Esophagus mucosa (tissue), 1 donor: ENCODE measurements at regions not wholly inside any gene's neighbourhood (a gene's known extent, or its start where the extent isn't known, plus 50 kb on each side); places are given as distances from the start of the nearest gene placed in this dataset.
"Not testable (repeated sequence)": the region's sequence is repeated elsewhere in the genome, so short reads cannot be mapped to it uniquely, and the experiment has no call there.

ENCODE experiments used
- ATAC-seq: fragments of 200-7000 bp; cut with Tn5 transposase; one replicate; pipeline ENCODE4 v1.9.1; 2020
- donor health status: DM: yes; HTN: yes; CAD: no.

DNA sequence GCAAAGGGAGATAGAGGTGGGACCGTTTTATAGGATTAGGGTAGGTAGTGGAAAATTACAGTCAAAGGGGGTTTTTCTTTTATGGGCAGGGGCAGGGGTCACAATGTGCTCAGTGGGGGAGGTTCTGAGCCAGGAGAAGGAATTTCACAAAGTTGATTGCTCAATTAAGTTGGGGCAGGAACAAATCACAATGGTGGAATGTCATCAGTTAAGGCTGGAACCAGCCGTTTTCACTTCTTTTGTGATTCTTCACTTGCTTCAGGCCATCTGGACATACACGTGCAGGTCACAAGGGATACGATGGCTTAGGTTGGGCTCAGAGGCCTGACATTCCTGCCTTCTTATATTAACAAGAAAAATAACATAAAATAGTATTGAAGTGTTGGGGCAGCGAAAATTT, 453.8 kb downstream of the VGLL3 start:
- ATAC-seq: no peak

DNA sequence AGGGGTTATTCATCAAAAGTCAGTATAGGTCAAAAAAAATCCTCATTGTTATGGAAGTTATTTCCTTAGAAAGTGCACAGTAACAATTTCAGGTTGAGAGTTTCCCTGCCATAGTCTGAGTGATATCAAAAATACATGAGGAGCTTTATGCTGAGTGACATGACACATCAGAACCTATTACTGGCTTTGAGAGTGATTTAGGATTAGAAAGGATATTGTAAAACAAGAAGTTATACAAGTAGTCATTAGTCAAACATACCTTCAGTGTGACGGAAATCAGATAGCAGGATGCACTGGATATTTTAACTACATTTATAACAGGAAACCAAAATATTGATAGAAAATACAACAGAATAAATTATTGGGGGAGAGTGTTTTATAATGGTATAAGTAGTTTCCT, 471.1 kb downstream of the VGLL3 start:
- no peak for ATAC-seq

DNA sequence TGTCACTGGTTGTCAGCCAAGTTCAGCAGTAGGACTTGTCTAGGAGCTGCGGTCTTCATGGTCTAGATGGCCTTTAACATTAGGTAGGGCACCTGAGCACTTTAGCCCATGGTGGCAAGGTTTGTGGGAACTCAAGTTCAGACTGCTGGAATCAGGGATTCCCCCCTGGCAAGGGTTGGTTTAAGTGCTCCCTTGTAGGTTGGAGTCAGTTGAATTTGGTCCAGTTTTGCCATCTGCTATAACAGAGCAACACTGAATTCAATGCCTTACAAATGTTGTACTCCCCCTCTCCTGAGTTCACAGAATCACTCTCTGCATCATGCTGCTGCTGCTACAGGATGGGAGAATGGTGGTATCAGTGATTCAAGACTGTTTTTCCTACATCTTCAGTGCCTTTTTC, 509.3 kb downstream of the VGLL3 start:
- ATAC-seq: no peak

DNA sequence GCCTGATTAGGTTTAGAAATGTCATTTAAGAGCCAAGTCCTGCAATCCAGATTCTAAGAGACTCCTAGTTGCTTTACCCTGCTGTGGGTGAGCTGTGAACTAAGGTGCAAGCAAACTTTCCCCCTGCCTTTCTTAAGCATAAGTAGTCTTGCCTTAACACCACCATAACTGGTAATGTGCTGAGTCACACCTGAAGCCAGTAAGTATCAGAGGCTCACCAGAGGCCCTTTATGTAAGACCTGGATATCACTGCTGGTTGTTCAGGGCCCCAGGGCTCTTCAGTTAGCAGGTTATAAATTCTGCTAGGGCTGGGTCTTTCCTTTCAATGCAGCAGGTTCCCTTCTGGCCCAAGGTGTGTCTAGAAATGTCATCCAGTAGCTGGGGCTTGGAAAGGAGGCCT, 509.9 kb downstream of the VGLL3 start:
- no peak for ATAC-seq

DNA sequence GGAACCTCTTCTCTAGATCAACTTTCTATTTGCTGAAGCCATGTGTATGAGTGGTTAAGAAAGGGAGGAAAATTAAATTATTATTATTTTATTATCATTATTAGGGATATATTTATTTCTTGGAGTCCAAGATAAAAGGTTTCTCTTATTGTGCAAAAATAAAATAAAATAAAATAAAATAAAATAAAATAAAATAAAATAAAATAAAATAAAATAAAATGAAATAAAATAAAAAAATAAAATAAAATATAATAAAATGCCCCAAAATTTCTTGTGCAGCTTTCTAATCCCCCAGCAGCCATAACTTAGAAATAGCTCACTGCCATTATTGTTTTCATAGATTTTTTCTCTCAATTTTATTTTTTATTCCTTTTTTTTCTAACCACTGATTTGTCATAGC, 526.8 kb downstream of the VGLL3 start:
- no peak for ATAC-seq

DNA sequence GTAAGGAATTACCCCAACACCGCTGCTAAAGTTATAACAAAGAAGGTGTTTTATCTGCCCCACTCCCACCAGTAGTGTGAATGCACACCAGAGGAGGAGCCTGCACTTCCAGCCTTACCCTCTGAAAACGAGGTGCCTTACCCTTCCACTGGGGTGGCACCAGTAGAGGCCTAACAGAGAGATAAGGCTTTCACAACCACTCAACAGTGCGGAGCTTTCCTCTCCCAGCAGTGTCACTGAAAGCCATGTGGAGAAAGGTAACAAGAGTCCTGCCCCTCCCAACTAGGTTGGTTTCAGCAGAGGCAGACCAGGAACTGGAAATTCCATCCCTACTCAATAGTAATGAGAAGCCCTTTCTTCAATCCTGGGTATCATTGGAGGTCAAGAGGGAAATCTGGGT, 539.2 kb downstream of the VGLL3 start:
- no peak for ATAC-seq

DNA sequence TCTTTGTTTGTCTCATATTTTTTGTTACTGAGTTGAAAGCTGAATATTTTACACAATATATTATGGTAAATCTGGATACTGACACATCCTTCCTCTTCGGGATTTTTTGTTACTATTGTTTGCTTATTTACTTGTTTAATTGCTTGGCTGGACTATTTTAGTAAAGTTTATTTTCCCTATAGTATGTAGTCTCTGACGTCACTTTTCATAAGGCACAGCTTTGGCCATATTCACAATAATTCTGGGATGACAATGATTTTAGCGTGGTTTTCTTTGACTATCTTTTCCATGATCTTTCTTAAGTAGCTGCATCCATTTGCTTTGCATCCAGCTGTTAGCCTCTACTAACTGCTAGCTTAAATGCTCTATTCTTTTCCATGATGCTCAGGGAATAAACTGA, 552.4 kb downstream of the VGLL3 start:
- no peak for ATAC-seq

DNA sequence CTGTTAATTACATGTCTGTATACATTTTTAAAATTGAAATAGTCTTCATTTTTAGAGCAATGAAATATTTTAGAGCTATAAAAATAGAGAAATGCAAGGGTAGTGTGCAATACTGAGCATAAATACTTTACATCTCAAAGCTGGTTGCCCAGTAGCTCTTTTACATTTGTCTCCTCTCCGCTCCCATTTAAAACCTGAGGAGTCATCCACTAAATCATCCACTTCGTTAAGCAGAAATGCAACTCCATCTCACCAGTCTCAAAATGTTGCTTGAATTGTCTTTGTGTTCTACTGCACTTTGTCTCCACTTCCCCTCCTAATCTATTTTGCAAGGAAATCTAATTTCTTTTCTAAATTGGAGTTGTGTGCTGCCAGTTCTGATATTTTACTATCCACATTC, 563.6 kb downstream of the VGLL3 start:
- ATAC-seq: no peak

DNA sequence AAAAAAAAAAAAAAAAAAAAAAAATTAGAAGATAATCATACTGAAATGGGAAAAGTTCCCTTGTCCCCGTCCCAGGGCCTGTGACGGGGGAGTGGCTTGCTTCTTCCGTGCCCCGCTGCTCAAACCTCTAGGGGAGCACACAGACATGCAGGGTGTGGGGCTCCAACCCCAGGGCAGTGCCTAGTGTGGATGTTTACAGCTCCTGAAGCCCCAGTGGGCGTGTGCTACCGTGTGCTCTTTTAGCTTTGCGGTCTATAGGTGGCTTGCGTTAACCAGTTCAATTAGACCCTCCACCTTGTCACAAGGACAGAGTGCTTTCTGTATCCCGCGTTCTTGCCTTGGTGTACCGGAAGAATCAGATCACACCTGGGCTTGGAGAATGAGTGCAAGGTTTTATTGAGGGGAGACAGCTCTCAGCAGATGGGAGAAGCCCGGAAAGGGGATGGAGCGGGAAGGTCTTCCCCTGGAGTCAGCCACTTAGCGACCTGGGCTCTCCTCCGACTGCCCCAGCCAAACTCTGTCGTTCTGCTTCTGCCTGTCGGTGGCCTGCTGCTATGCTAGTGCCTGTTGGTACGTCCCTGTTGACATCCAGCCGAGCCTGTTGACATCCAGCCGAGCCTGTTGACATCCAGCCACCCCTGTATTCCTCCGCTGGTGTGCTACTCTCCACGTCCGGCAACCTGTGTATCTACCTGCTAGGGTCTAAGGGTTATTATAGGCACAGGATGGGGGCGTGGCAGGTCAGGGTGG, 569.8 kb downstream of the VGLL3 start:
- no peak for ATAC-seq

DNA sequence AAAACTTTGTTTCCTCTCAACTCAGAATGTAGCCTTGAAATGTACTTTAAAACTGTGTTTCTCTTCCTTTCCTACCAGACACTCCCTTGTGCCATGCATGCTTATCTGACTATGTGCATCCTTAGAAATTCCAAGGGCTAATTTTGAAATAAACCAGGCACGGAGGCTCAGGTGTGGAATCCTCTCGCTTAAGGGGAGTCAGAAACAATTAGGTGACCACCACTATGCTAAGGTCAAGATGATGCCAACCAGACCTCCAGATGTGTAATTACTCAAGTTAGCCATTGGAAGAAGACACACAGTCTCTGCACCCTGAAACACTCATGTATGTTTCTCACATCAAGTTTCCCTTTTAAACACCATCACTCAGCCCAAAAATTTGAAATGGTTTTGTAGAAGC, 572.1 kb downstream of the VGLL3 start:
- no peak for ATAC-seq

DNA sequence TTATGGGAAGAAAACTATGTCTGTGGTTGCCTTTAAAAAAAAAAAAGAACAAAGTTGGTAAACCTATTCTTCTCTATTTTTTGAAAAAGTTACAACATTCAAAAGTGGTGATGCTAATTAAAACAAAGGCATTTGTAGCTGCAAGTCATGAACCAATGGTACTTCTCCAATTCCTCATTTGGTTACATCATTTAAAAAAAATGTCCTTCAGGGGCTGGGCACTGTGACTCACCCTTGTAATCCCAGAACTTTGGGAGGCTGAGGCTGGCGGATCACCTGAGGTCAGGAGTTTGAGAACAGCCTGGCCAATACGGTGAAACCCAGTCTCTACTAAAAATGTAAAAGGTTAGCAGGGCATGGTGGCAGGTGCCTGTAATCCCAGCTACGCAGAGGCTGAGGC, 574.6 kb downstream of the VGLL3 start:
- no peak for ATAC-seq

DNA sequence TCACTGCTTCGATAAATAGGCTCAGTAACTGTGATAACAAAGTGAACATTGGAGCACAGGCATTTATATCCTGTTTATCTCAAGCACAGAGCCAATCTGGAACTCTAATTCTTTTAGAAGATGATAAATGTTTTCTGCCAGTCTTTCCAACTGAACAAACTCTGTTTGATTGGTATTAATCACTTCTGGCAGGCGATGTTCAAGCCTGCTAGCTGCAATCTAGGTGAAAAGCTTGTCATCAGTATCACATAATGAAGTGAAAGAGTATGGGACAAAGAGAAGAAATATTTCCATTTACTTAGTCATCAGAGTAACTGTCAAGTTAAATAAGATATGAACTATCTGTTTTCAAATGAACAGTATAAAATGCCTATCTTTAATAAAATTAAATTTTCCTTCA, 577.3 kb downstream of the VGLL3 start:
- ATAC-seq: no peak

DNA sequence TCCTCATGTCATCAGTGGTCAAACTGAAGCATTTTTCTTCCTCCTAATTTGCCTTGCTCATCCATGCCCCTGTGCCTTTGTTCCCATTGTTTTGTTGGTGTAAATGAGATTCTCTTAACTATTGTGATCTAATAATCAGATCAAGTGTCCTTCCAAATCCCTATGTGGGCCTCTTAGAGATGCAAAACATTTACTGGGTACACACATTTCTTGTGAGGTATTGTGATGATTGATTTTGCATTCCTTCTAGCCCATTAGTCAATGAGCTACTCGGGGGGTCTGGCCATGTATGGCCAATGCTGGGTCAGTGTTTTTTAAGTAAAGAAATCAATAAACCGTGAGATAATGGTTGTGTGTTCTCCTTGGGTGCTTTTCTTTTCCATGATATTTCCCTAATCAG, 580.4 kb downstream of the VGLL3 start:
- no peak for ATAC-seq

DNA sequence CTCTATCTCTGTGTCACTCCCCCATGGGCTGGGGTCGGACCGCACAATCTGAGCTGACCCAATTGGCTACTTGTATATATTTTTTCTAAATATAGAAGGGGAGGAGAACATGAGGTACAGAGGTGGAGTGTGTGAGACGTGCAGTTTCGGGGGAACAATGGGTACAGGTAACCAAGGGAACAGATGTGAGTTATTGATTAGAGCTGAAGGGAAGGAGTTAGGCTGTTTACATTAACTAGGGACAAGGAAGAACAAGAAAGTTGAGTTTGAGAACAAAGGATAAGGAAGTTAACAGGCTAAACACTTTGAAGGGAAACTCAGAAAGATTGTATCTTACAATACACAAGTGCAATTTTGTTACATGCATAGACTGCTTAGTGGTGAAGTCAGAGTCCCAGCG, 601.2 kb downstream of the VGLL3 start:
- not testable (repeated sequence) for ATAC-seq

DNA sequence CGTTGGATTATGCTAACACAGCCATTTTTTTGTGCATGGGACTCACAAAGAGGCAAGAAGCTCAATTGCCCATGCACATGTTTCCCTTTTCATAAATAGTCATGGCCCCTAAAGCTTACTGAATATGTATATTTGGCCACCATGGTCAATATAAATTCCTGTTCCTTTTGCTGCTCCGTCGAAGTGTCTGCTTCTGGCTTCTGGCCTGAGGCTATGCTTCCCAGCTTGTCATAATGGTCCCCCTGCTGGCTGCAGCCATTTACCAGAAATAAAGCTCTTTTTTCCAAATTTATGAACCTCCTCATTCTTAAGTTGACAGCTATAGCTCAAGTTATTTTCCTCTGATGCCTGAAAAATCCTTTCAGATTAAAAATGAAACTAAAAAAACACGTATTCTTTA, 602.1 kb downstream of the VGLL3 start:
- no peak for ATAC-seq

DNA sequence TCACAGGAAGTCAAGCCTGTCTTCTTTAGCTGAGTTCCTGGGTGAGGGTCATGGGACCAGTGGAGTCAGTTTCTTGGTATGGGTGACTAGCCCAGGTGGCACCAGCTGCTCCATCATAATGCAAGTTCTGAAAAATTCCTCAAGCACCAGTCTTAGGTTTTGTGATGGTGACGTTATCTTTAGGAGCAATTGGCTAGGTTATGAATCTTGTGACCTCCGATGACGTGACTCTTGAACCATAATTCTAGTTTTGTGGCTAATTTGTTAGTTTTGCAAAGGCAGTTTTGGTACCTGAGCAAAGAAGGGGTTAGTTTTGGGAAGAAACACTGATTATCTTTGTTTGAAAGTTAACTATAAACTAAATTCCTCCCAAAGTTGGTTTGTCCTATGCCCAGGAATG, 608.4 kb downstream of the VGLL3 start:
- no peak for ATAC-seq

DNA sequence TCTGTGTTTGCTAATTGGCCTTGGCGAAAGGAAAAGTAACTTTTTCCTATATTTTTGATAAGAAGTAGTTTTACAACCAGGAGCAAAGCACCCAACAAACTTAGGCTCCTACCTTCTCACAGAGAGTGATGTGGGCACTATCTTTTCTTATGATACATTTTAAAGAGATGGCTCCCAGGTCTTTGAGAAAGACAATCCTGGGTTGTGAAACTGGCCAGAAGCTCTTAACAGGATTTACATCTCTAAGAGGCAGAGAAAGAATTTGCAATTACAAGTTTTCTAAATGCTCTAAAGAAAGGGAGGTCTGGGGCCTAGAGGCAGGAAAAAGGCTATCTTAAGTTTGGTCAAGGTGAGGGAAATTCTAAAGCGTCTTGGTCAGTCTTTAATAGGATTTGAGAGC, 609.7 kb downstream of the VGLL3 start:
- no peak for ATAC-seq

DNA sequence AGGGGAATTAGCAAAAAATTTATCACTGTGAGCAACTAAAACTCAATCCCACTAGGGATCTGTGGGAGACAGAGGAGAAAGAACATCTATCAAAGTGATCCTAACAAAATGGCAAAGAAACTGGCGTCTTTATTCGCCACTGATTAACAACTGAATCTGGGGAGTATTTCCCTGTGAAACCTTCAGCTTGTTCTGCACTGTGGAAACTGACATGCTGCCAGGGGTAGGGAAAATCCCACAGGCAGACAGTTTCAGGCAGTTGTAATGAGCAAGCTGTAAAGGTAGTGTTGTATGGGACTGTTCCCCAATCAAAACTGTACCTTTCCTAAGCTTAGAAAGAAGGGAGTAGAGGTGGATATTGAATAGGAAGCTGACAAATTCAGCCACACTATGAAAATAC, 611.7 kb downstream of the VGLL3 start:
- ATAC-seq: no peak

DNA sequence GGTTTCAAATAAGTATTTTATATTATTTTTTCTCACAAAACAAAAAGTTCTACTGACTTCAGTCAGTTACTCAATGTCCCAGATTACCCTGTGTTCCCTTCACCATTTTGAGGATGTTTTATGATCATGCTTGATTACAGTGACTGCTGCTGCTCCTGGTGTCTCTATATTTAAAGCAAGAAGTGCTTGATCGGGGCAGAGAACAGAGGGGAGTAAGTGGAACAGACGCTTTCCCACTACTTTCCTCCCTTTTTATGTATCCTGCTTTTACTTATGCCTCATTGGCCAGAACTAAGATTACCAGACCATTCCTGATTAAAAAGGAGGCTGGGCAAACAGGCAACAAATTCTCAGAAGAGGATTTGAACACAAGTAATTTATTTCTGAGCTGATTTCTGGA, 612.1 kb downstream of the VGLL3 start:
- no peak for ATAC-seq

DNA sequence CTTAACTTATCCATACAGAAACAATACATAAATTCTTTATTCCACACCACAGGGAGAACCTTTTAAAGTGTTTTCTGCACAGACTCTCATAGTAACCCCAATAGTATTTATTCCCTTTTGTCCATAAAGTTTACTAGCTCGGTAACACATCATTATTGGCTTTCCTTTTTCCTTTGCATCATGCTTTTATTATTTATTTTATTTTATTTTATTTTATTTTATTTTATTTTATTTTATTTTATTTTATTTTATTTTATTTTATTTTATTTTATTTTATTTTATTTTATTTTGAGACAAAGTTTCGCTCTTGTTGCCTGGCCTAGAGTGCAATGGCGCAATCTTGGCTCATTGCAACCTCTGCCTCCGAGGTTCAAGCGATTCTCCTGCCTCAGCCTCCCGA, 655.4 kb downstream of the VGLL3 start:
- not testable (repeated sequence) for ATAC-seq

DNA sequence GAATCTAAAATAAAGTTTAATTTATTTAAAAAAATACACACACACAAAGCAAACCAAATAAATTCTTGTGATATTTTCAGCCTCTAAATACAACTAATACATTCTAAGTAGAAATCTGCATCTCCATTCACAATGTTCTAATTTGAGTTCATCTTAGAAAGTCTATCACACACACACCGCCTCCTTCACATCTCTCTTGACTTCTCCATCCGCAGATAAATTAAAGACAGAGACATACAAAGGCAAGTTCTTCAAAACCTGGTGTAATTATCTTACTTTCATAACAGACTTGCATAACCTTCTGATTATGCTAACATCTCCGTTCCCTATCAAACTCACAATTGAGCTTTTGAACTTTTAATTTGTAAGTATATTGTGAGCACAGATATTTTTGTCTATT, 657.3 kb downstream of the VGLL3 start:
- ATAC-seq: no peak

DNA sequence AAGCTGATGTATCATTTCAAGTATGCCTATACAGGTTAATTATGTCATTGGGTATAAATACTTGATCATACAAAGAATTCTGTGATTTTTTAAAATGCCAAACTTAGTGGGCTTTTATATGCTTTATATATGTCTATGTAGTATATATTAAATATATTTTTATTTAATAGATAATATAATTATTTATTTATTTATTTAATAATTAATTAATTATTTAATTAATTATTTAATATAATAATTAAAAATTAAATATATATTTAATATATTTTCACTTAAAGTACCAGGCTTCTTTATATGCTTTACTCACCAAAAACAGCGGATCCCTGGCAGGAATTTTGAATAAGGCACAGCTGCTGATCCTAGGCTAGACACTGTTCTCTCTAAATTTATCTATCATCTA, 687.0 kb downstream of the VGLL3 start:
- no peak for ATAC-seq

DNA sequence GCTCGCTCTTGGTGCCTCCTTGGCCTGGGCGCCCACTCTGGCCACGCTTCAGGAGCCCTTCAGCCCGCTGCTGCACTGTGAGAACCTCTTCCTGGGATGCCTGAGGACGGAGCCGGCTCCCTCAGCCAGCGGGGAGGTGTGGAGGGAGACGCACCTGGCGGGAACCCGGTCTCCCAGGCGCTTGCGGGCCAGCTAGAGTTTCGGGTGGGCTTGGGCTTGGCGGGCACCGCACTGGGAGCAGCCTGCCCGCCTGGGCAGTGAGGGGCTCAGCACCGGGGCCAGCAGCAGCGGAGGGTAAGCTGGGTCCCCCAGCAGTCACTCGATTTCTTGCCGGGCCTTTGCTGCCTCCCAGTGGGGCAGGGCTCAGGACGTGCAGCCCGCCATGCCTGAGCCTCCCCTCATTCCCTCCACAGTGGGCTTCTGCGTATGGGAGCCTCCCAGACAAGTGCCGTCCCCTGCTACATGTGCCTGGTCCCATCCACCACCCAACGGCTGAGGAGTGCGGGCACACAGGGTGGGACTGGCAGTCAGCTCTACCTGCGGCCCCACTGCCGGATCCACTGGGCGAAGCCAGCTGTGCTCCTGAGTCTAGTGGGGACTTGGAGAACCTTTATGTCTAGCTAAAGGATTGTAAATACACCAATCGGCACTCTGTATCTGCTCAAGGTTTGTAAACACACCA, 708.7 kb downstream of the VGLL3 start:
- ATAC-seq: no peak

DNA sequence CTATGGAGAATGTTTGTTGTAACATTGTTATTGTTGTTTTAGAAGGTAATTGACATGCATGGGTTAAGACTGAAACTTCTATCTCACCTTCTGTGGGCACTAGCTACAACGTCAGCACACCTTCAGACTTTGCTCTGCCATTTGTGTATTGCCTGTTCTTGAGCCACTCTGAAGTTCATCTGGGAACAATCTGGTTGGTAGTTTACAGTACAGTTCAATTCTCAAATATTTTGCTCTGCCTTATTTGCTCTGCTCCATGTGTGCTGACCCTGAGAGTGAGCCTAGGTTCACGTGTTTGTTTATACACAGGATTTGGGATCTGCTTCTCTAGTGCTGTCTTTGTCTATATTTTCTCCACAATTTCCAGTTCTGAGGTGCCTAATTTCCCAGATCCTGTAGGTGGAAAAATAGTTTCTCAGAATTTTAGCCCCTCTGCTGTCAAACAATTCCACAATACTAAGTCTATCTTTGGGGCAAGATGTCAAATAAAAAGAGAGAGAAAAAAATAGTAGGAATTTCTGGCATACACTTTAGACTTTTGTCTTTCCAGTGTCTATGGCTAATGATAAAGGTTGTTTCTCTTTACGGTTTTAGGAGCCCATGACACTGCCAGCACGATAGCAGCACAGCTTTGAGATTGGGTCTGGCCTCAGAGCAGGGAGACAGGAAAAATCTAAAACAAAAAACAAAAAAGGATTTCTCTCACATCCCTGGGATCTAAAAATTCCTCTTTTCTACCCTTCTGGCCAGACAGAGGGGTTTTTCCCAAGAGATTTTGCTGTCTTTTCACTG, 721.4 kb downstream of the VGLL3 start:
- no peak for ATAC-seq
